Mucosa of descending colon (tissue), 3 donors: ENCODE measurements at regions not wholly inside any gene's neighbourhood (a gene's known extent, or its start where the extent isn't known, plus 50 kb on each side); places are given as distances from the start of the nearest gene placed in this dataset.
"Not testable (repeated sequence)": the region's sequence is repeated elsewhere in the genome, so short reads cannot be mapped to it uniquely, and the experiment has no call there.

Experiments
- ATAC-seq: fragments of 200-7000 bp; cut with Tn5 transposase; one replicate; pipeline ENCODE4 v1.9.1; 2020; ENCODE audit warnings: mild to moderate bottlenecking, moderate library complexity
- DNase-seq, 3 donors: peaks; one replicate each; pipeline ENCODE4 v3.0.0-alpha.2; 2020
- H3K36me3 ChIP-seq: fragments of 200-600 bp; one replicate; pipeline ENCODE4 v1.8.0; 2021; ENCODE audit warnings: low read depth, mild to moderate bottlenecking
- H3K4me1 ChIP-seq: fragments of 200-600 bp; one replicate; pipeline ENCODE4 v1.8.0; 2021; ENCODE audit warnings: low read depth, mild to moderate bottlenecking
- H3K4me3 ChIP-seq: fragments of 200-600 bp; one replicate; pipeline ENCODE4 v1.8.0; 2021; ENCODE audit warnings: mild to moderate bottlenecking
- H3K9me3 ChIP-seq: fragments of 200-600 bp; one replicate; pipeline ENCODE4 v1.8.0; 2021; ENCODE audit warnings: mild to moderate bottlenecking
- intact Hi-C, 2 donors: fragments of 100-400 bp; cut with DNase I in 1 of 2; cut with micrococcal nuclease in 1 of 2; formaldehyde crosslinking; loops; one replicate each; pipeline versions ENCODE4 v1.11.0 to v1.11.1; 2022; cut with DNase I, micrococcal nuclease
- donor health status: DM: no; HTN: no; CAD: no; lungs with moderate emphysema.
- donor health status: DM: no; HTN: no; CAD: no.
- donor health status: DM: no; HTN: yes; CAD: no.

DNA sequence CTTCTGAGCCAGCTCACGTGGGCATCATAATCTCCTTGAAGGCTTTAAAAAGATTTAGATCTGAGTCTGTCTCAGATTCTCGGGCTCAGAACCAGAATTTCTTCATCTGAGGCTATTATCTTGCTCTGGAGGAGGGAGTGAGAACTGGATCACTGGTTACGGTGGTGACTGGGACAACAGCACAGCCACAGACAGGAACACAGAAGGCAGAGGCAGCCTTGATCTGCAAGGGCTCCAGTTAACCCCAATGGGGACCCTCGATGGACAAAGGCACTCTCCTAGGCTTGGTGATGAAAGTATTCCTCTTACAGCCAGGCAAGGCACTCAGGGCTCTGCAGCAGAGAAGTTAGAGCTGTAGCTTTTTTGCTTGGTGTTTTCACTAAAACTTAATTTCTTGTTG lies 87.7 kb upstream of the POTEM start:
- H3K4me1 ChIP-seq, H3K9me3 ChIP-seq, H3K36me3 ChIP-seq, H3K4me3 ChIP-seq, DNase-seq, intact Hi-C loops: not testable (repeated sequence)
- ATAC-seq: peak; percentile 8

DNA sequence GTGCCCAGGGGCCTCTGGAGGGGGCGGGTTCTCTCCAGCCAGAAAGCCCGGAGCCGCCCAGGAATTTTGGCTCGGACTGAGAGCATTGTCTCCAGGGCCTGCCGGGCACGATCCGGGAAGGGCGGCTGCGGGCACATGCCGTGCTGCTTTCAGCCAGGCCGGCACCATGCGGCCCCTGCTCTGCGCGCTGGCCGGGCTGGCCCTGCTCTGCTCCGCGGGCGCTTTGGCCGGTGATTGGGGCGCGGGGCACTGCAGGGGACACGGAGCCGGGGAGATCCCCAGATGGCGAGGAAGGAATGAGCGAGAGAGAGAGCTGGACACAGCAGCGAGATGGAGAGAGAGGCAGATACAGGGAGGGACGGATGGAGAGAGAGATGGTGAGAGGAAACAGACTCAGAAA lies 86.7 kb upstream of the POTEM start:
- ATAC-seq: peak; percentile 7
- DNase-seq, H3K4me3 ChIP-seq, H3K9me3 ChIP-seq, intact Hi-C loops, H3K4me1 ChIP-seq, H3K36me3 ChIP-seq: not testable (repeated sequence)

DNA sequence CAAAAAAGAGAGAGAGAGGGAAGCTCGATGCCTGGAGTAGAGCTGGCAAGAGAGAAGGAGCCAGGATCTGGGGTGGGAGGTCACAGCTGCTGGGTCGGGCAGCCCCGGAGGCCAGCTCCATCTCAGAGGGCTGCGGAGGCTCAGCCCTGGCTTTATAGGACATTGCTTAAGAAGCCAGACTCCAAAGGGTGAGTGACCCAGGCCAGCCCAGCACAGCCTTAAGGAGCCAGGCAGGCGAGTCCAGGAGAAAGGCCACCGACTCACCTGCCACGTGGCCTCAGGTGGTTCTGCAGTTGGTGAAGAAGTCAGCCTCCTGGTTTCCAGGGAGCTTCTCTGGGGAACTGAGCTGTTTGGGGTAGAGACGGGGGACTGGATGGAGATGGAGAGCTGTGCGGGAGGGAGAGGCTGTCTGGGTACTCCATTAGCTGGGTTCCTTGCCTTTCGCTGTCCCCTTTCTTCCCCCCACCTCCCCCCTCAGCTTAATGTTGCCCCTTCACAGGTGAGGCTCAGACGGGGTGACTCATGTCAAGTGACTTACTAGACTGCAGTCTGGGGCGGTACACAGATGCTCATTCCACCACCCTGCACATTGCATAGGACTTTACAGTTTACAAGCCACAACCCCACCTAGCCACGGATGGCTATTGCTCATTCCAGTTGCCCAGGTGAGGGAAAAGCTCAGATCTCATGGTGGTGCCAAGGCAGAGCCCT lies 85.9 kb upstream of the POTEM start:
- intact Hi-C loops, H3K36me3 ChIP-seq, DNase-seq, H3K9me3 ChIP-seq, H3K4me3 ChIP-seq, H3K4me1 ChIP-seq: not testable (repeated sequence)
- peak; percentile 49 for ATAC-seq

DNA sequence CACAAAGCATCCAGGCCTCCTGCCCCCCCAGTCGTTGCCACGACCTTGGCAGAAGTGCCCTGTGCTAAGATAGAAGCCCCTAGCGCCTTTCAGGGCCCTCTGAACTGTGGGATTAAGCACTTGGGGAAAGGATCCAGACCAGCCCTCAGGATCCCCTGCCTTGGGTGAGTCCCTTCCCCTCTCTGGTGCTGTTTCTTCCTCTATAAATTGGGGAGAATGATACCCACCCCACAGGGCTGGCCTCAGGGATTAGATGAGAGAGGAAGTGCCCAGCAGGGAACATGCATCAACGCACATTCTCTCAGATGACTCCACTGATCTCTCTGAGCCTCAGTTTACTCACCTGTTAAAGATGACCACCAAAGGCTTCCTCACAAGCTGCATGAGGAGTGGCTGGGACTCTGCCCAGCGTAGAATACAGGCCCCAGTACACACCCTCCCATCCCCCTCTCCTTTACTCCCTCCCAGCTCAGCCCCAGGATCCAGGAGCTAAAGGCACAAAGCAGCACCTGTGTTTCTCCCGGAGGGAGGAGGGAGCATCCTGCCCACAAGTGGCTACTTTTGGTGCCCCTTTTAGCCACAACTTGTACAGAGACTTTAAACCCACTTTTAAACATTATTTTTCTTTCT lies 85.3 kb upstream of the POTEM start:
- H3K4me1 ChIP-seq, H3K4me3 ChIP-seq, intact Hi-C loops, H3K36me3 ChIP-seq, H3K9me3 ChIP-seq, DNase-seq: not testable (repeated sequence)
- peak; percentile 46 for ATAC-seq

GRCh38 chr14:18890201-18890600 lies 77.0 kb upstream of the POTEM start:
- H3K4me1 ChIP-seq, ATAC-seq, H3K36me3 ChIP-seq, H3K4me3 ChIP-seq, intact Hi-C loops, H3K9me3 ChIP-seq: not testable (repeated sequence)
- DNase-seq: peak in 1 of 3 donors; percentile 21

DNA sequence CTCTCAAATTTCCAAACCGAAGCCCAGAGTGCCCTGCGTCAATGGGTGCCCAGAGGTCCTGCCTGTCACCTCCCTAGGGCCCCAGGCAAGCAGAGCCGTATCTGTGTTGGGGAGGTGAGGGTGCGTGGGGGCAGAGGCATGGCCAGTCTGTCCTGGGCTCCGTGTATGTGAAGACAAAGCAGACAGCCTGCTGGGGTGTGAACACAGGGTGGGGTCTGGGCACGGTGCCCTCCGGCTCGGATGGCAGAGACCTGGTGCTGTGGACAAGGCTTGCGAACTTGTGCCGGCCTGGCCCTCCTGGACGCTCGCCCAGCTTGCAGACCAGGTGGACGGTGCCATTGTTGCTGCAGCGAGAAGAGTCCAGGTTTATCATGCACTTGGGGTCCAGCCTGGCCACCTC lies 53.4 kb upstream of the POTEM start:
- ATAC-seq: peak; percentile 29
- intact Hi-C loops: not testable (repeated sequence)

DNA sequence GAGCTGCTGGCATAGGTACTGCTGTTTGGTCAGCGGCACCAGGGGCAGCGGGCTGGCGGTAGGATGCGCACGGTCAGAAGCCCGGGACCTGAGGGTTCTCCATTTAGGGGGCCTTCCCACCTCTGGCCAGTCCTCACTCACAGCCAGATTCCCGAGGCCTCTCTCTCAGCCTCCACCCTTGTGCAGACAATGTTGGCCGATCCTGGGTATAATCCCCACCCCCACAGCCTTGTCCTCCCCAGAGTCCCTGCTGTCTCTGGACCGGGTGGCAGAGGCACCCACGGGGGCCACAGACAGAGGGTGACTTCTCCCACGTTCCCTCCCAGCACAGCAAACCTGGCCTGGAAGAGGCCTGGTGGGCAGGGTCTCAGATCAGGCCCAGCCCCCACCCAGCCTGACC lies 52.7 kb upstream of the POTEM start:
- H3K4me3 ChIP-seq, H3K9me3 ChIP-seq, H3K4me1 ChIP-seq, H3K36me3 ChIP-seq, intact Hi-C loops: not testable (repeated sequence)
- ATAC-seq (peak; percentile 5), DNase-seq (peak in 1 of 3 donors; percentile 48)

More for the DNA sequence above, 53.4 kb upstream of the POTEM start:
- not testable (repeated sequence) for H3K36me3 ChIP-seq, DNase-seq, H3K4me1 ChIP-seq, H3K4me3 ChIP-seq, H3K9me3 ChIP-seq
